HG03095 (cell line): ENCODE measurements at regions not wholly inside any gene's neighbourhood (a gene's known extent, or its start where the extent isn't known, plus 50 kb on each side); places are given as distances from the start of the nearest gene placed in this dataset.

Experiments
- ATAC-seq: cut with Tn5 transposase; IDR thresholded peaks from one replicate; pipeline ENCODE4 v1.9.1; 2021; ENCODE audit warnings: moderate library complexity; ENCODE audit not compliant: unreplicated experiment

- ATAC-seq: no peak
Measured at GRCh38 chr12:45102818-45103217, 51.9 kb upstream of the DBX2 start.

- ATAC-seq: no peak
Measured at GRCh38 chr12:45105996-45106395, 55.1 kb upstream of the DBX2 start.

GRCh38 chr12:45112306-45112705, 61.4 kb upstream of the DBX2 start:
- ATAC-seq: no peak

- ATAC-seq: no peak
Measured at GRCh38 chr12:45121224-45121623, 70.3 kb upstream of the DBX2 start.

GRCh38 chr12:45122768-45123380, 72.0 kb upstream of the DBX2 start:
- ATAC-seq: no peak

GRCh38 chr12:45124485-45125155, 73.7 kb upstream of the DBX2 start:
- no peak for ATAC-seq

- no peak for ATAC-seq
Measured at GRCh38 chr12:45125997-45126396, 75.1 kb upstream of the DBX2 start.

- no peak for ATAC-seq
Measured at GRCh38 chr12:45128637-45129036, 77.7 kb upstream of the DBX2 start.

GRCh38 chr12:45130881-45131281, 80.0 kb upstream of the DBX2 start:
- peak; percentile 84 for ATAC-seq

GRCh38 chr12:45131506-45131905, 80.6 kb upstream of the DBX2 start:
- no peak for ATAC-seq

GRCh38 chr12:45138609-45139008, 77.3 kb upstream of the ANO6 start:
- ATAC-seq: no peak

GRCh38 chr12:45148006-45148405, 67.9 kb upstream of the ANO6 start:
- no peak for ATAC-seq

GRCh38 chr12:45148619-45149018, 67.3 kb upstream of the ANO6 start:
- ATAC-seq: no peak

- ATAC-seq: no peak
Measured at GRCh38 chr12:45165284-45165683, 50.6 kb upstream of the ANO6 start.

- no peak for ATAC-seq
Measured at GRCh38 chr12:45166056-45166455, 49.8 kb upstream of the ANO6 start.
